GM19025 (cell line): ENCODE measurements at regions not wholly inside any gene's neighbourhood (a gene's known extent, or its start where the extent isn't known, plus 50 kb on each side); places are given as distances from the start of the nearest gene placed in this dataset.
"Not testable (repeated sequence)": the region's sequence is repeated elsewhere in the genome, so short reads cannot be mapped to it uniquely, and the experiment has no call there.

Source experiments
- ATAC-seq: cut with Tn5 transposase; IDR thresholded peaks from one replicate; pipeline ENCODE4 v1.9.1; 2021; ENCODE audit warnings: mild to moderate bottlenecking, low read depth, moderate library complexity; ENCODE audit not compliant: unreplicated experiment

- ATAC-seq = no peak
These were observed 193.3 kb upstream of the NR3C1 start for GRCh38 chr5:143596824-143597223.

GRCh38 chr5:143594902-143595818 is 191.7 kb upstream of the NR3C1 start:
- ATAC-seq = no peak

GRCh38 chr5:143593723-143594122 is 190.2 kb upstream of the NR3C1 start:
- ATAC-seq = no peak

- ATAC-seq = peak; percentile 69
These were observed 189.2 kb upstream of the NR3C1 start for GRCh38 chr5:143592648-143593047.

- ATAC-seq = no peak
These were observed 185.6 kb upstream of the NR3C1 start for GRCh38 chr5:143588933-143589662.

GRCh38 chr5:143588121-143588520 is 184.6 kb upstream of the NR3C1 start:
- ATAC-seq = not testable (repeated sequence)

GRCh38 chr5:143586781-143587362 is 183.4 kb upstream of the NR3C1 start:
- no peak for ATAC-seq

- ATAC-seq = no peak
These were observed 182.5 kb upstream of the NR3C1 start for GRCh38 chr5:143585970-143586369.

GRCh38 chr5:143583409-143583808 is 179.9 kb upstream of the NR3C1 start:
- ATAC-seq = no peak

- ATAC-seq = no peak
These were observed 179.4 kb upstream of the NR3C1 start for GRCh38 chr5:143582869-143583268.

GRCh38 chr5:143582176-143582575 is 178.7 kb upstream of the NR3C1 start:
- ATAC-seq = no peak

GRCh38 chr5:143581649-143582048 is 178.2 kb upstream of the NR3C1 start:
- no peak for ATAC-seq

- ATAC-seq = no peak
These were observed 177.7 kb upstream of the NR3C1 start for GRCh38 chr5:143581147-143581546.

GRCh38 chr5:143576711-143577484 is 173.4 kb upstream of the NR3C1 start:
- ATAC-seq = no peak

GRCh38 chr5:143575286-143575685 is 171.8 kb upstream of the NR3C1 start:
- ATAC-seq = no peak

- no peak for ATAC-seq
These were observed 170.8 kb upstream of the NR3C1 start for GRCh38 chr5:143574236-143574635.

- no peak for ATAC-seq
These were observed 170.2 kb upstream of the NR3C1 start for GRCh38 chr5:143573568-143574170.

- ATAC-seq = no peak
These were observed 169.2 kb upstream of the NR3C1 start for GRCh38 chr5:143572671-143573070.

- no peak for ATAC-seq
These were observed 168.4 kb upstream of the NR3C1 start for GRCh38 chr5:143571642-143572624.
